ENCODE measurements at regions not wholly inside any gene's neighbourhood (a gene's known extent, or its start where the extent isn't known, plus 50 kb on each side); places are given as distances from the start of the nearest gene placed in this dataset.

DNA sequence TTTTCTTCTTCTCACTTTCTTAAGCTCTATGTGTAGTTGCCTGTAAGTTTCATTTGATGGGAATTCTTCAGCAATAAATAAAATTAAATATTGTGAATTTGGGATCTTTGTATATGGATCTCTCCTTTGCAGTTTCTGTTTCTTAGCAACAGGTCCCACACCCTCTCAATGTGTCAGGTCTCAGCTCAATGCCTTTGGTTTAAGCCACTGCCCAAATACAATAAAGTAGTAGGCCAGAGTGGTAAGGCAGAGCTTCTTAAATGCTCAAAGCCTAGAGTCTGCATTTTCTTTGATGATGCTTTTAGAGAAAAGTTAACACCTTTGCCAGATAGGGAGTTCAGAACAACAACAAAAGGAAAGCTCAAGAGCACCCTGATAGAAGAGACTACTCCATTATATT lies 343.7 kb downstream of the NSUN3 start:
- TF ChIP-seq, protein P1, sequence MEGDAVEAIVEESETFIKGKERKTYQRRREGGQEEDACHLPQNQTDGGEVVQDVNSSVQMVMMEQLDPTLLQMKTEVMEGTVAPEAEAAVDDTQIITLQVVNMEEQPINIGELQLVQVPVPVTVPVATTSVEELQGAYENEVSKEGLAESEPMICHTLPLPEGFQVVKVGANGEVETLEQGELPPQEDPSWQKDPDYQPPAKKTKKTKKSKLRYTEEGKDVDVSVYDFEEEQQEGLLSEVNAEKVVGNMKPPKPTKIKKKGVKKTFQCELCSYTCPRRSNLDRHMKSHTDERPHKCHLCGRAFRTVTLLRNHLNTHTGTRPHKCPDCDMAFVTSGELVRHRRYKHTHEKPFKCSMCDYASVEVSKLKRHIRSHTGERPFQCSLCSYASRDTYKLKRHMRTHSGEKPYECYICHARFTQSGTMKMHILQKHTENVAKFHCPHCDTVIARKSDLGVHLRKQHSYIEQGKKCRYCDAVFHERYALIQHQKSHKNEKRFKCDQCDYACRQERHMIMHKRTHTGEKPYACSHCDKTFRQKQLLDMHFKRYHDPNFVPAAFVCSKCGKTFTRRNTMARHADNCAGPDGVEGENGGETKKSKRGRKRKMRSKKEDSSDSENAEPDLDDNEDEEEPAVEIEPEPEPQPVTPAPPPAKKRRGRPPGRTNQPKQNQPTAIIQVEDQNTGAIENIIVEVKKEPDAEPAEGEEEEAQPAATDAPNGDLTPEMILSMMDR (IDR thresholded peaks at IDR 0.05; ENCODE audit: insufficient read depth, low read length, poor library complexity, severe bottlenecking), result no peak
- no peak for TF ChIP-seq EZH2phosphoT487 (conservative IDR thresholded peaks at IDR 0.05; ENCODE audit: low read length)
